KMS-11 (cell line): ENCODE measurements at regions not wholly inside any gene's neighbourhood (a gene's known extent, or its start where the extent isn't known, plus 50 kb on each side); places are given as distances from the start of the nearest gene placed in this dataset.

Experiments
- H2AFZ ChIP-seq: fragments of 200-600 bp; sonication (generic); 2 replicates; pipeline ENCODE4 v1.6.1; 2016; ENCODE audit warnings: antibody characterized with exemption, mixed run types, low read depth
- H3K27ac ChIP-seq: fragments of 200-600 bp; sonication (generic); 2 replicates; pipeline ENCODE4 v1.6.1; 2016; ENCODE audit warnings: mild to moderate bottlenecking, mixed run types
- H3K27me3 ChIP-seq: fragments of 200-600 bp; sonication (generic); 2 replicates; pipeline ENCODE4 v1.6.1; 2017; ENCODE audit warnings: mild to moderate bottlenecking, low read depth, mixed run types, moderate library complexity; ENCODE audit not compliant: insufficient read depth
- H3K36me3 ChIP-seq: fragments of 200-600 bp; sonication (generic); 2 replicates; pipeline ENCODE4 v1.6.1; 2017; ENCODE audit warnings: mild to moderate bottlenecking, mixed run types; ENCODE audit not compliant: insufficient read depth
- H3K4me1 ChIP-seq: fragments of 200-600 bp; sonication (generic); 2 replicates; pipeline ENCODE4 v1.6.1; 2016; ENCODE audit warnings: mild to moderate bottlenecking, low read depth, mixed run types; ENCODE audit not compliant: poor library complexity, severe bottlenecking
- H3K4me2 ChIP-seq: fragments of 200-600 bp; sonication (generic); 2 replicates; pipeline ENCODE4 v1.7.0; 2016; ENCODE audit warnings: mild to moderate bottlenecking, mixed run types
- H3K4me3 ChIP-seq: fragments of 200-600 bp; sonication (generic); IDR thresholded peaks from 2 replicates; pipeline ENCODE4 v1.6.1; 2017; ENCODE audit warnings: low read depth, low read length, mixed read lengths; ENCODE audit not compliant: insufficient read depth
- H3K79me2 ChIP-seq: fragments of 200-600 bp; sonication (generic); 2 replicates; pipeline ENCODE4 v1.6.1; 2016; ENCODE audit warnings: low read depth, mixed run types; ENCODE audit not compliant: insufficient read depth
- H3K9ac ChIP-seq: fragments of 200-600 bp; sonication (generic); 2 replicates; pipeline ENCODE4 v1.6.1; 2016; ENCODE audit warnings: mild to moderate bottlenecking, mixed run types
- H4K20me1 ChIP-seq: fragments of 200-600 bp; sonication (generic); 2 replicates; pipeline ENCODE4 v1.6.1; 2016; ENCODE audit warnings: mild to moderate bottlenecking, mixed run types; ENCODE audit not compliant: insufficient read depth
- TF ChIP-seq, protein P1 (sequence below): fragments of 200-600 bp; sonication (generic); conservative IDR thresholded peaks from 2 replicates; pipeline ENCODE4 v1.6.1; 2017; ENCODE audit warnings: low read depth, mild to moderate bottlenecking, antibody characterized with exemption, low read length, moderate library complexity, mixed read lengths

DNA sequence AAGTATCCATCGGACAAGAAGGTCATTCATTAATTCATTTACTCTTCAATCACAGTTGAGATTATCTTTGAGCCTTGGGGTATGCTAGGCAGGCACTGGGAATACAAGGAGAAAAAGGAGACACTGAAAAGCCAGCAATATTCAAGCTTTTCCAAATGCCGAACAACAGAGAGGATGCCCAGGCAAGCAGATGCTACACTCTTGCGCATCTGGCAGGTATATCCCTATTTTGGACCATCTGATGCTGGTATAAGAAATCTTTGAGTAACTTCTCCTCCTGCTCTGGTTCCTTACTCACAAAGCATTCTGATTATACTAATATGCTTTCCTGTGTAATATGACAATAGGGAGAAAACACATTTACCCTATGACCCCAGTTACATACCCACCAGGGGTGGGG lies 354.9 kb downstream of the CBLL2 start:
- H3K27me3 ChIP-seq: no peaks in the 10 kb centered on the region
- no peak overlapping the region for H3K9ac ChIP-seq
- no peak overlapping the region for H3K4me2 ChIP-seq
- H3K79me2 ChIP-seq: no peaks in the 10 kb centered on the region
- H4K20me1 ChIP-seq: no peaks in the 10 kb centered on the region
- H3K4me3 ChIP-seq: no peak overlapping the region
- no peak overlapping the region for H2AFZ ChIP-seq
- H3K4me1 ChIP-seq: no peaks in the 10 kb centered on the region
- TF ChIP-seq, protein P1, sequence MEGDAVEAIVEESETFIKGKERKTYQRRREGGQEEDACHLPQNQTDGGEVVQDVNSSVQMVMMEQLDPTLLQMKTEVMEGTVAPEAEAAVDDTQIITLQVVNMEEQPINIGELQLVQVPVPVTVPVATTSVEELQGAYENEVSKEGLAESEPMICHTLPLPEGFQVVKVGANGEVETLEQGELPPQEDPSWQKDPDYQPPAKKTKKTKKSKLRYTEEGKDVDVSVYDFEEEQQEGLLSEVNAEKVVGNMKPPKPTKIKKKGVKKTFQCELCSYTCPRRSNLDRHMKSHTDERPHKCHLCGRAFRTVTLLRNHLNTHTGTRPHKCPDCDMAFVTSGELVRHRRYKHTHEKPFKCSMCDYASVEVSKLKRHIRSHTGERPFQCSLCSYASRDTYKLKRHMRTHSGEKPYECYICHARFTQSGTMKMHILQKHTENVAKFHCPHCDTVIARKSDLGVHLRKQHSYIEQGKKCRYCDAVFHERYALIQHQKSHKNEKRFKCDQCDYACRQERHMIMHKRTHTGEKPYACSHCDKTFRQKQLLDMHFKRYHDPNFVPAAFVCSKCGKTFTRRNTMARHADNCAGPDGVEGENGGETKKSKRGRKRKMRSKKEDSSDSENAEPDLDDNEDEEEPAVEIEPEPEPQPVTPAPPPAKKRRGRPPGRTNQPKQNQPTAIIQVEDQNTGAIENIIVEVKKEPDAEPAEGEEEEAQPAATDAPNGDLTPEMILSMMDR: no peak
- H3K27ac ChIP-seq: no peak overlapping the region
- H3K36me3 ChIP-seq: no peaks in the 10 kb centered on the region

DNA sequence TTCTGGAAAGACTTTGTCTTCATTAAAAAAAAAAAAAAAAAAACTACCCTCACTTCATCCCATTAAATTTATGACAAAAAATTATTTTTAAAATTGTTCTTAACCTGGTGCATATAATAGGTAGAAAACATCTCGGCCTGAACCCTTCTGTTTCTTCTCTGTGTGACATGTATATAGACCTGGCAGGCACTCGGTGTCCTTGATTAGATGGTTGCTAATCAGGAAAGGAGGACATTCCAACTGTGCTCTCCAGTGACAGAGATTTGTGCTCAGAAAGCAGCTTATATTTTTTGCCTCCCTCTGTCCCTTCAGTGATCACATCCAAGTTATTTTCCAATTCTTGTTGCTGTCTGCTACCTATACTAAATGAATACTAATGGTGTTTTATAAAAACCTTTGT lies 355.6 kb downstream of the CBLL2 start:
- Histone ChIP-seq H2AFZ (no peak overlapping the region), H3K36me3 (no peaks in the 10 kb centered on the region), H3K4me2 (no peak overlapping the region), H4K20me1 (no peaks in the 10 kb centered on the region), H3K79me2 (no peaks in the 10 kb centered on the region), H3K27ac (no peak overlapping the region), H3K4me3 (no peak overlapping the region), H3K27me3 (no peaks in the 10 kb centered on the region), H3K4me1 (no peaks in the 10 kb centered on the region), H3K9ac (no peak overlapping the region)
- TF ChIP-seq, protein P1: no peak

DNA sequence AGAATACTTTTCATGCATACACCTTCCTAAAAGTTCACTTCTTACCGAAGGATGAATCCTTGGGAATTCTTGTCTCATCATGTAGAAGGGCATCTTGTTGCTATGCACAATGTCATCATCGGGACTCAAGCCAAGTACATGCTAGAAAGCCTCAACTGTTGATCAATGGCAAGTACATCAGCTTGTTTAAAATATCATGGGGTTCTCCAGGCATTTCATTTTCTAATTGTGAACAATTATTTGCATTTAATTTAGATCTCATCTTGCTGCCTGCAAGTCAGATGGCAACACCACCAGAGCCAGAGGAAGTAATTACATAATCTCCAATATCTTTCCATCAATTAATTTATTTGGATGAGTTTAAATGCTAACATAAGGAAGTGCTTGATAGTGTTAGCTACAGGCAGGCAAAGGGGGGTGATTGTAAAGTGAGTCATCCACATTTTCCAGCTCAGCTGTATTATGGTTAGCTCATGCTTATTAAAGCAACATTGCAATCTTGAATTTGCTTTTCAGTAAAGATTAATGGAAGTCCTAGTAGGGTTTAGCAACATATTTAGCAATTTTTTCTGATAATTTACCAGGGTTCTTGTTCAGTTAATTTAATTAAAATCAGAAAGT lies 356.5 kb downstream of the CBLL2 start:
- Histone ChIP-seq H3K4me2 (no peak overlapping the region), H3K9ac (no peak overlapping the region), H3K27me3 (no peaks in the 10 kb centered on the region), H3K36me3 (no peaks in the 10 kb centered on the region), H3K4me1 (no peaks in the 10 kb centered on the region), H3K79me2 (no peaks in the 10 kb centered on the region), H3K27ac (no peak overlapping the region), H3K4me3 (no peak overlapping the region), H4K20me1 (no peaks in the 10 kb centered on the region), H2AFZ (no peak overlapping the region)
- TF ChIP-seq, protein P1: no peak

GRCh38 chrX:22634083-22634482 lies 361.4 kb downstream of the CBLL2 start:
- TF ChIP-seq, protein P1: no peak
- H3K27me3 ChIP-seq: no peaks in the 10 kb centered on the region
- no peaks in the 10 kb centered on the region for H3K79me2 ChIP-seq
- no peak overlapping the region for H3K9ac ChIP-seq
- no peaks in the 10 kb centered on the region for H4K20me1 ChIP-seq
- no peak overlapping the region for H3K4me3 ChIP-seq
- H3K4me2 ChIP-seq: no peak overlapping the region
- no peak overlapping the region for H3K27ac ChIP-seq
- H2AFZ ChIP-seq: no peak overlapping the region
- no peaks in the 10 kb centered on the region for H3K4me1 ChIP-seq
- no peaks in the 10 kb centered on the region for H3K36me3 ChIP-seq
